ENCODE measurements at regions not wholly inside any gene's neighbourhood (a gene's known extent, or its start where the extent isn't known, plus 50 kb on each side); places are given as distances from the start of the nearest gene placed in this dataset.
A peak's percentile ranks its signal among the peaks of the same experiment; 100 is the strongest.

GRCh38 chr3:162641317-162641716 is 1144.7 kb downstream of the OTOL1 start:
- Mint-ChIP-seq H3K4me3 (no peak overlapping the region), H3K27me3 (ENCODE audit: low read depth in 3 of 3) (no peaks in the 10 kb centered on the region), H3K27ac (peak overlapping the region in 1 of 7 donors; percentile 54), H3K36me3 (no peaks in the 10 kb centered on the region), H3K4me1 (no peaks in the 10 kb centered on the region), H3K9me3 (peaks cover 0 to 15% (median 7%) of the 10 kb centered on the region in 7 donors)
- intact Hi-C loops (cut with micrococcal nuclease) = no loop called here
- Histone ChIP-seq H2AFZ (ENCODE audit: insufficient read depth, low read depth, low read length, poor library complexity, severe bottlenecking) (no peak overlapping the region), H3K4me2 (replicated peaks; ENCODE audit: extremely low read depth, low read length, poor library complexity, severe bottlenecking) (no peak overlapping the region), H3K27me3 (ENCODE audit: control insufficient read depth in 2 of 2, insufficient read depth in 2 of 2, low read length in 2 of 2) (no peaks in the 10 kb centered on the region), H4K20me1 (ENCODE audit: insufficient read depth, low read length) (no peaks in the 10 kb centered on the region), H3K36me3 (replicated peaks in 1 of 2; ENCODE audit: control insufficient read depth in 1 of 2, insufficient read depth in 2 of 2, low read length in 2 of 2) (no peaks in the 10 kb centered on the region), H3K4me1 (ENCODE audit: control insufficient read depth in 1 of 2, insufficient read depth in 2 of 2, low read length in 2 of 2) (no peaks in the 10 kb centered on the region), H3K9me3 (replicated peaks in 1 of 2; ENCODE audit: control insufficient read depth in 1 of 2, insufficient read depth in 1 of 2, low read length in 2 of 2) (peaks cover 0 to 12% of the 10 kb centered on the region in 2 donors), H3K27ac (ENCODE audit: low read depth in 1 of 2, low read length in 2 of 2) (no peak overlapping the region), H3K9ac (ENCODE audit: insufficient read depth, low read length, poor library complexity, severe bottlenecking) (no peak overlapping the region), H3K79me2 (ENCODE audit: insufficient read depth, low read length) (no peaks in the 10 kb centered on the region), H3K4me3 (replicated peaks in 1 of 3; ENCODE audit: low read depth in 2 of 3, low read length in 3 of 3) (no peak overlapping the region)
- DNase-seq = no peak
- no peak for TF ChIP-seq CTCF (IDR thresholded peaks at IDR 0.05)
- WGBS (ENCODE audit: insufficient coverage) = 89% methylated on average over 1 of the region's 3 CpGs

- Histone ChIP-seq H3K27me3 (ENCODE audit: control insufficient read depth in 2 of 2, insufficient read depth in 2 of 2, low read length in 2 of 2) (no peaks in the 10 kb centered on the region), H3K9me3 (replicated peaks in 1 of 2; ENCODE audit: control insufficient read depth in 1 of 2, insufficient read depth in 1 of 2, low read length in 2 of 2) (peaks cover 0 to 12% of the 10 kb centered on the region in 2 donors), H3K36me3 (replicated peaks in 1 of 2; ENCODE audit: control insufficient read depth in 1 of 2, insufficient read depth in 2 of 2, low read length in 2 of 2) (no peaks in the 10 kb centered on the region), H3K4me1 (ENCODE audit: control insufficient read depth in 1 of 2, insufficient read depth in 2 of 2, low read length in 2 of 2) (no peaks in the 10 kb centered on the region), H3K4me3 (replicated peaks in 1 of 3; ENCODE audit: low read depth in 2 of 3, low read length in 3 of 3) (no peak overlapping the region), H3K79me2 (ENCODE audit: insufficient read depth, low read length) (no peaks in the 10 kb centered on the region), H4K20me1 (ENCODE audit: insufficient read depth, low read length) (no peaks in the 10 kb centered on the region), H2AFZ (ENCODE audit: insufficient read depth, low read depth, low read length, poor library complexity, severe bottlenecking) (no peak overlapping the region), H3K27ac (ENCODE audit: low read depth in 1 of 2, low read length in 2 of 2) (no peak overlapping the region), H3K9ac (ENCODE audit: insufficient read depth, low read length, poor library complexity, severe bottlenecking) (no peak overlapping the region), H3K4me2 (replicated peaks; ENCODE audit: extremely low read depth, low read length, poor library complexity, severe bottlenecking) (no peak overlapping the region)
- Mint-ChIP-seq H3K36me3 (no peaks in the 10 kb centered on the region), H3K4me3 (no peak overlapping the region), H3K4me1 (no peaks in the 10 kb centered on the region), H3K9me3 (peaks cover 0 to 20% (median 7%) of the 10 kb centered on the region in 7 donors), H3K27me3 (ENCODE audit: low read depth in 3 of 3) (no peaks in the 10 kb centered on the region), H3K27ac (no peak overlapping the region)
- no peak for DNase-seq
- TF ChIP-seq CTCF (IDR thresholded peaks at IDR 0.05) = no peak
- intact Hi-C loops (cut with micrococcal nuclease) = no loop called here
- WGBS (ENCODE audit: insufficient coverage) = no CpG with 5 or more reads among the region's 2 CpGs
Observed at GRCh38 chr3:162641907-162642306, 1145.3 kb downstream of the OTOL1 start.

All from CD14-positive monocyte (primary cell).